OCI-LY7 (cell line): ENCODE measurements at regions not wholly inside any gene's neighbourhood (a gene's known extent, or its start where the extent isn't known, plus 50 kb on each side); places are given as distances from the start of the nearest gene placed in this dataset.

Source experiments
- BruUV-seq: library from RNA; stranded (reverse); fragments of 400-500 nt; replicated peaks from 2 replicates; lab custom pipeline; 2021; lab: Mats Ljungman, UMichigan
- CTCF ChIA-PET: fragments of 300-600 bp; sonication (Branson Sonifier 250); formaldehyde crosslinking; loops from one replicate; lab custom pipeline; 2022; ENCODE audit warnings: antibody characterized with exemption; ENCODE audit not compliant: unreplicated experiment; lab: Charles Lee
- POLR2A ChIA-PET: fragments of 300-600 bp; sonication (Branson Sonifier 250); formaldehyde crosslinking; loops from one replicate; lab custom pipeline; 2022; ENCODE audit warnings: antibody characterized with exemption; lab: Charles Lee
- DNase-seq: peaks from one replicate; pipeline ENCODE4 v3.0.0-alpha.2; 2015; ENCODE audit warnings: low spot score
- H2AFZ ChIP-seq: fragments of 200-600 bp; sonication (generic), shearing (Covaris generic); 2 replicates; pipeline ENCODE4 v1.6.1; 2014; ENCODE audit warnings: mild to moderate bottlenecking, antibody characterized with exemption, low read length, moderate library complexity
- H3K27ac ChIP-seq: fragments of 200-600 bp; sonication (generic); 2 replicates; pipeline ENCODE4 v1.5.1; 2014; ENCODE audit warnings: mixed run types, low read depth, mild to moderate bottlenecking, moderate library complexity, low read length, inconsistent platforms; ENCODE audit not compliant: poor library complexity, severe bottlenecking
- H3K36me3 ChIP-seq: fragments of 200-600 bp; sonication (generic); 2 replicates; pipeline ENCODE4 v1.6.1; 2014; ENCODE audit warnings: mild to moderate bottlenecking, antibody characterized with exemption, low read length, moderate library complexity, mixed read lengths; ENCODE audit not compliant: insufficient read depth
- H3K4me1 ChIP-seq: fragments of 200-600 bp; sonication (generic); 2 replicates; pipeline ENCODE4 v1.5.1; 2014; ENCODE audit warnings: mild to moderate bottlenecking, low read length; ENCODE audit not compliant: insufficient read depth, poor library complexity, severe bottlenecking
- H3K4me2 ChIP-seq: fragments of 200-600 bp; sonication (generic); 2 replicates; pipeline ENCODE4 v1.6.1; 2014; ENCODE audit warnings: mild to moderate bottlenecking, low read length
- H3K4me3 ChIP-seq: fragments of 200-600 bp; sonication (generic); 2 replicates; pipeline ENCODE4 v1.5.1; 2014; ENCODE audit warnings: mild to moderate bottlenecking, low read depth, low read length; ENCODE audit not compliant: poor library complexity, severe bottlenecking
- H3K79me2 ChIP-seq: fragments of 200-600 bp; sonication (generic); 2 replicates; pipeline ENCODE4 v1.6.1; 2016; ENCODE audit warnings: low read depth, mild to moderate bottlenecking, low read length, moderate library complexity, mixed read lengths; ENCODE audit not compliant: insufficient read depth
- H3K9me2 ChIP-seq: fragments of 200-600 bp; sonication (generic); 2 replicates; pipeline ENCODE4 v1.6.1; 2016; ENCODE audit warnings: mild to moderate bottlenecking, low read length, mixed read lengths; ENCODE audit not compliant: insufficient read depth
- H3K9me3 ChIP-seq: fragments of 200-600 bp; sonication (generic); 2 replicates; pipeline ENCODE4 v1.6.1; 2014; ENCODE audit warnings: mild to moderate bottlenecking, mixed run types, low read length, mixed read lengths
- H4K20me1 ChIP-seq: fragments of 200-600 bp; sonication (generic); 2 replicates; pipeline ENCODE4 v1.6.1; 2014; ENCODE audit warnings: mild to moderate bottlenecking, antibody characterized with exemption, low read length, moderate library complexity, mixed read lengths; ENCODE audit not compliant: insufficient read depth
- EZH2phosphoT487 ChIP-seq: fragments of 200-600 bp; sonication (generic); IDR thresholded peaks from 2 replicates; pipeline ENCODE4 v1.6.1; 2018; ENCODE audit warnings: low read depth, borderline replicate concordance, mild to moderate bottlenecking, mixed run types, antibody characterized with exemption, low read length, moderate library complexity, mixed read lengths
- intact Hi-C: fragments of 100-400 bp; cut with micrococcal nuclease; formaldehyde crosslinking; loops from one replicate; pipeline ENCODE4 v1.10.0; 2022; ENCODE audit not compliant: unreplicated experiment
- TF ChIP-seq, protein P1 (sequence below): fragments of 200-600 bp; sonication (generic); conservative IDR thresholded peaks from 2 replicates; pipeline ENCODE4 v1.5.1; 2014; ENCODE audit warnings: mild to moderate bottlenecking, antibody characterized with exemption, low read length, moderate library complexity, mixed read lengths

DNA sequence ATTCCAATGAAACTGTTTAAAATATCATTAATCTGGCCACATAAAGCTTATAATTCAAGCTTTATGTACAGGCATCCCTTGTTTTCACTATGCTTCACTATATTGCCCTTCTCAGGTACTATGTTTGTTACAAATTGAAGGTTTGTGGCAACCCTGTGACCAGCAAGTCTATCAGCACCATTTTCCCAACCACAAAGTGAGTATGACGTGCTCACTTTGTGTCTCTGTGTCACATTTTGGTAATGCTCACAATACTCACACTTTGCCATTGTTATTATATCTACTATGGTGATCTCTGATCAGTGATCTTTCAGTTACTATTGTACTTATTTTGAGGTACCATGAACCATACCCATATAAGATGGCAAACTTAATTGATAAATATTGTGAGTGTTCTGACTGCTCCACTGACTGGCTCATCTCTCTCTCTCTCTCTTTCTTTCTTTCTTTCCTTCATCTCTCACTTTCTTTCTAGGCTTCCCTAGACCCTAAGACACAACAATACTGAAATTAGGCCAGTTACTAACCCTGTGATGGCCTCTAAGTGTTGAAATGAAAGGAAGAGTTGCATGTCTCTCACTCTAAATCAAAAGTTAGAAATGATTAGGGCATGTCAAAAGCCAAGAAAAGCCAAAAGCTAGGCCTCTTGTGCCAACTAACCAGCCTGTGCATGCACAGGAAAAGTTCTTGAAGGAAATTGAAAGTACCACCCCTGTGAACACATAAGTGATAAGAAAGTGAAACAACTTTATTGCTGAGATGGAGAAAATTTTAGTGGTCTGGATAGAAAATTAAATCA, 227.9 kb downstream of the BCAS1 start:
- ChIA-PET POLR2A (interaction anchor here (0.6 to 12.1 kb wide), 14 partner anchors 12 to 256 kb away, joined by 3 to 139 read pairs (median 4); no protein-coding TSS in a partner anchor), CTCF (no interaction called here)
- Histone ChIP-seq H2AFZ (peak overlapping the region; percentile 77), H4K20me1 (no peaks in the 10 kb centered on the region), H3K4me2 (peak overlapping the region; percentile 47), H3K9me3 (no peaks in the 10 kb centered on the region), H3K4me1 (peaks cover 92% of the 10 kb centered on the region), H3K27ac (peak overlapping the region; percentile 60), H3K79me2 (no peaks in the 10 kb centered on the region), H3K36me3 (no peaks in the 10 kb centered on the region), H3K9me2 (no peaks in the 10 kb centered on the region), H3K4me3 (no peak overlapping the region)
- intact Hi-C loops = no loop called here
- DNase-seq = peak; percentile 40
- no peak for TF ChIP-seq EZH2phosphoT487
- TF ChIP-seq, protein P1, sequence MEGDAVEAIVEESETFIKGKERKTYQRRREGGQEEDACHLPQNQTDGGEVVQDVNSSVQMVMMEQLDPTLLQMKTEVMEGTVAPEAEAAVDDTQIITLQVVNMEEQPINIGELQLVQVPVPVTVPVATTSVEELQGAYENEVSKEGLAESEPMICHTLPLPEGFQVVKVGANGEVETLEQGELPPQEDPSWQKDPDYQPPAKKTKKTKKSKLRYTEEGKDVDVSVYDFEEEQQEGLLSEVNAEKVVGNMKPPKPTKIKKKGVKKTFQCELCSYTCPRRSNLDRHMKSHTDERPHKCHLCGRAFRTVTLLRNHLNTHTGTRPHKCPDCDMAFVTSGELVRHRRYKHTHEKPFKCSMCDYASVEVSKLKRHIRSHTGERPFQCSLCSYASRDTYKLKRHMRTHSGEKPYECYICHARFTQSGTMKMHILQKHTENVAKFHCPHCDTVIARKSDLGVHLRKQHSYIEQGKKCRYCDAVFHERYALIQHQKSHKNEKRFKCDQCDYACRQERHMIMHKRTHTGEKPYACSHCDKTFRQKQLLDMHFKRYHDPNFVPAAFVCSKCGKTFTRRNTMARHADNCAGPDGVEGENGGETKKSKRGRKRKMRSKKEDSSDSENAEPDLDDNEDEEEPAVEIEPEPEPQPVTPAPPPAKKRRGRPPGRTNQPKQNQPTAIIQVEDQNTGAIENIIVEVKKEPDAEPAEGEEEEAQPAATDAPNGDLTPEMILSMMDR = no peak
- BruUV-seq = no TSS peak

DNA sequence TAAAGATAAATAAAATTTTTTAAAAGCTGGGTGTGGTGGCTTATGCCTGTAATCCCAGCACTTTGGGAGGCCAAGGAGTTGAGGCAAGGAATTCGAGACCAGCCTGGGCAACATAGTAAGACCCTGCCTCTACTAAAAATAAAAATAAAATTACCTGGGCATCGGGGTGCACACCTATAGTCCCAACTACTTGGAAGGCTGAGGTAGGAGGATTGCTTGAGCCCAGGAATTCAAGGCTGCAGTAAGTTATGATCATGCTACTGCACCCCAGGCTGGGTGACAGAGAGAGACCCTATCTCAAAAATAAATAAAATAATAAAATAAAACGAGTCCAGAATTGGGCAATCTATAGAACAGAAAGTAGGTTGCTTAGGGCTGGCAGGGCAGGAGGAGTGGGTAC, 228.7 kb downstream of the BCAS1 start:
- H3K9me2 ChIP-seq = no peaks in the 10 kb centered on the region
- no peak for DNase-seq
- intact Hi-C loops = no loop called here
- H3K9me3 ChIP-seq = no peaks in the 10 kb centered on the region
- H3K79me2 ChIP-seq = no peaks in the 10 kb centered on the region
- H4K20me1 ChIP-seq = no peaks in the 10 kb centered on the region
- no TSS peak for BruUV-seq
- H3K36me3 ChIP-seq = no peaks in the 10 kb centered on the region
- H3K4me1 ChIP-seq = peaks cover 92% of the 10 kb centered on the region
- CTCF ChIA-PET = no interaction called here
- POLR2A ChIA-PET = interaction anchor here (1.1 to 12.1 kb wide), 5 partner anchors 11 to 103 kb away, joined by 3 to 139 read pairs (median 4); no protein-coding TSS in a partner anchor
- peak overlapping the region; percentile 77 for H2AFZ ChIP-seq
- no peak overlapping the region for H3K4me3 ChIP-seq
- peak overlapping the region; percentile 60 for H3K27ac ChIP-seq
- no peak overlapping the region for H3K4me2 ChIP-seq
- TF ChIP-seq, protein P1 = no peak
- no peak for TF ChIP-seq EZH2phosphoT487

DNA sequence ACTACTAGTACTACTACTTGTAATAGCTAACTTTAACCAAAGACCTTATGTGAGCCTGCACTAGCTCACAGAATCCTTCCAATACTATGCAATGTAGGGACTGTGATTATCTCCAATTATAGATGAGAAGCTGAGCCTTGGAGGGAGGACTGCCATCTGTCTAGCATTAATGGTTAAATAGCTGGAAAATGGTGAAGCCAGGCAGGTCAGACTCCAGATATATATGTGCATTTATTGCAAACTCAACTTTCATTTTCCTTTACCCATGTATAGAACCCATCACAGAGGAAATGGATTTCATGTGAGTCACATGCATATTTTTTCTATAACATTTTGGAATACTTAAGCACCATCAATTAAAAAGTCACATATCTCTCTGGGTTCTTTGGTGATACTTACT, 229.9 kb downstream of the BCAS1 start:
- ChIA-PET POLR2A (interaction anchor here (0.5 to 2.7 kb wide), 17 partner anchors 7 to 248 kb away, joined by 3 to 17 read pairs (median 3); no protein-coding TSS in a partner anchor), CTCF (no interaction called here)

More for the DNA sequence above, 229.9 kb downstream of the BCAS1 start:
- Histone ChIP-seq H3K4me1 (peaks cover 91% of the 10 kb centered on the region), H4K20me1 (no peaks in the 10 kb centered on the region), H2AFZ (no peak overlapping the region), H3K4me3 (no peak overlapping the region), H3K4me2 (peak overlapping the region; percentile 59; the same call in 1 of the 2 replicates), H3K36me3 (no peaks in the 10 kb centered on the region), H3K9me2 (no peaks in the 10 kb centered on the region), H3K27ac (peak overlapping the region; percentile 76), H3K9me3 (no peaks in the 10 kb centered on the region), H3K79me2 (no peaks in the 10 kb centered on the region)
- no TSS peak for BruUV-seq
- DNase-seq = no peak
- TF ChIP-seq, protein P1 = no peak
- no peak for TF ChIP-seq EZH2phosphoT487
- intact Hi-C loops = no loop called here
